ENCODE measurements at regions not wholly inside any gene's neighbourhood (a gene's known extent, or its start where the extent isn't known, plus 50 kb on each side); places are given as distances from the start of the nearest gene placed in this dataset.

- no peak for DNase-seq
These were observed 1001.9 kb downstream of the PDHA2 start for GRCh38 chr4:96841801-96842200.

DNA sequence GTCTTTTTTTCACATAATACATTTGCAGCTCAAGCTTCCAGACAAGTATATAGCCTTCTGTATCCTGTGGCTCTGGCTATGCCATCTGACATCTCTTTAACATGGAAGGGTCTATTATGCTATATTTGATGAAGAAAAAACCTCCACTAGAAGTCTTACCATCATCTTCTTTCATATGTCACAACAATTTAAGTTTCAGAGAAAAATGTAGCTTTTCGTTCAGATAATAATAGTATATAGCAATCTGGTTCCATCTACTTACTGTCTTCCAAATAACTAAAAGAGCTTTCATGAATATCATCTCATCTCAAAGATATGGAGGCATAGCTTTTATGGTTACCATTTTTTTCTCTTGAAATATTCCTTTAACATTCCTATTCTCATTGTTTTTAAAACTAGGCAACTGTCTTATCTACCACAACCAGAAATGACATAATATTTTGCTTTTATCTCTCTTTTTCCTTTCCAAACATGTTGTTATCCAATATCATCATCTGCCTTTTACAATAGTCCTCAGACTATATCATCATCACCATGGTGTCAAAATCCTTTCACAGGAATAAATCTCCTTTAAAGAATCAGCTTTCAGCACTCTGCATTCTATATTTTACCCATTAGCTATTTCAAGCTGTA is 1005.1 kb downstream of the PDHA2 start:
- no peak for DNase-seq

DNA sequence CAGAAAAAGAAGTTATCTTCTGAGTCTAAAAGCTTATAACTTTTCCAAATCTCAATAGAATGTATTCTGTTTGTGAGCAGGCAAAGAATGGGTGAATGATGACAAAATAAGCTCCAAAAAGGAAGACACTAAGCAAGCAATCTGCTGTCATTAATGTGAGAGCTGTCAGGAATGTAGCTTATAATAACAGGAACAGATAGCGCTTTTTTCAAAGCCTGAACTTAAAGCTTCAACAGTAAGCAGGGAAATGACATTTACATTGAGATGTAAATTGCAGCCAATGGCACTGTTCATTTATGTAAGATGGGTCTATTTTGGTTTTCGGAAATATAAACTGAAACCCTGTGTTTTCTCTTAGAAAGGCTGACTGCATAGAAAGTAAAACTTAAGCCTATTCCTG is 1005.9 kb downstream of the PDHA2 start:
- no peak for DNase-seq

DNA sequence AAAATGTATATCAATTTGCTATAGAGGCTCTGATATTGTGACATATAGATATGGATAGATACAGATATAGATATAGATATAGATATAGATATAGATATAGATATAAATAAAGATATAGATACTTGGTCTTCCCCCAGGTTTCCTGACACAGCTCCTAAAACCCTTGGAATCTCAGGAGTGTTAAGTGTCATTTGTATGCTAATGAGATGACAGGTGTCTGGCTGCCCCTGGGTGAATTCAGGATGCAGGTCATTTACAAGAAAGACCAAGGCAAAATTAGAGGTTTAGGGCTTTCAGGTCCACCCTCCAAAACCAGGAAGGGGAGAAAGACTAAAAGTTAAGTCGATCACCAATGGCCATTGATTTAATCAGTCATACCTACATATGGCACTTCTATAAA is 1034.8 kb downstream of the PDHA2 start:
- no peak for DNase-seq

- DNase-seq, result no peak
These were observed 1039.6 kb downstream of the PDHA2 start for GRCh38 chr4:96879527-96879926.

DNA sequence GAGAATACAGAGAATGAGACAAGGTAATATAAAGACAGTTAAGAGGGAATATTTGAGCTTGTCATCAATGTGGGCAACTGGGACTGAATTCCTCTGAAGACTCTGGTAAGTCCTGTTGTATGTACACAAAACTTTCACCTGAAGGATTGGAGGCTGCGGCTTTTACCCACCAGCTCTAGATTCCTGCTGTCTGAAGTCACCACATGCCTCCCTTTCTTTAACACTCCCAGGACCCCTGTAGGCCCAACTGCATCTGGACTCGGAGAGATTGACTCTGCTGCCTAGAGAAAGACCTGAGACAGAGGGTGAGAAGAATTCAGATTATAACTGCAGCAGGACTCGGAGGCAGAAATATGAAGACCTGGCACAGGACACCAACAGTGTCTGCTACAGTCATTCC is 1048.0 kb downstream of the PDHA2 start:
- DNase-seq, result no peak

- DNase-seq, result no peak
These were observed 1054.7 kb downstream of the PDHA2 start for GRCh38 chr4:96894621-96895020.

DNA sequence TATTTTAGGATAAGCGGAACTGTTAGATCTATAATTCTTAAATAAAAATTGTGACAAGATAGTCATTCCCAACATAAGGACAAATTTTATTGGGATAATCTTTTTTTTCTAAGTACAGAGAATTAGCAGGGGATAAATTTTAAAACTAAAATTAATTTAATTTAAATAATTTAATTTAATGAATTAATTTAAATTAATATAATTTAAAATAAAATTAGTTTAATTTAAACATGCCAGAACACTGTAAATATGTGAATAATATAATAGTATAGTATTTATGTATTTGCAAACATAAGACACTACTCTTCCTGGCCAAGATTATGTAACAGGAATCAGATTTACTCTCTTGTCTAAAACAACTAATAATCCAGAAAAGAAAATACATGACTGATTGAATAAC is 1055.9 kb downstream of the PDHA2 start:
- DNase-seq, result no peak

DNA sequence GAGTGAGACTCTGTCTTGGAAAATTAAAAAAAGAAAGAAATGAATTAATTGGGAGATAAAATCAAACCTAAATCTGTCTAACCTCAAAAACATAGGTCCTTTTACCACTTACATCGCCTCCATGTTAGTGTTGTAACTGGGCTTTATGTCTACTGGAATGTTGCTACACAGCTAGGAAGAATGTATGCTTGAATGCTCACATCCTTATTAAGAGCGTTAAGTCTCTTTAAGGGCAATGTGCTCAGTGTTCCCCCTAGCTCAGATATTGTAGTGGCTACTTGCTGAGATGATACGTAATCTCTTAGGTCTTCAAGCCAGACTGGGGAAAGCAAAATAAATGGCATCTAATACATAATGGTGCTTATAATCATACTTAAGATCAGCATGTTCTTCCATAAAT is 1072.8 kb downstream of the PDHA2 start:
- DNase-seq, result no peak

DNA sequence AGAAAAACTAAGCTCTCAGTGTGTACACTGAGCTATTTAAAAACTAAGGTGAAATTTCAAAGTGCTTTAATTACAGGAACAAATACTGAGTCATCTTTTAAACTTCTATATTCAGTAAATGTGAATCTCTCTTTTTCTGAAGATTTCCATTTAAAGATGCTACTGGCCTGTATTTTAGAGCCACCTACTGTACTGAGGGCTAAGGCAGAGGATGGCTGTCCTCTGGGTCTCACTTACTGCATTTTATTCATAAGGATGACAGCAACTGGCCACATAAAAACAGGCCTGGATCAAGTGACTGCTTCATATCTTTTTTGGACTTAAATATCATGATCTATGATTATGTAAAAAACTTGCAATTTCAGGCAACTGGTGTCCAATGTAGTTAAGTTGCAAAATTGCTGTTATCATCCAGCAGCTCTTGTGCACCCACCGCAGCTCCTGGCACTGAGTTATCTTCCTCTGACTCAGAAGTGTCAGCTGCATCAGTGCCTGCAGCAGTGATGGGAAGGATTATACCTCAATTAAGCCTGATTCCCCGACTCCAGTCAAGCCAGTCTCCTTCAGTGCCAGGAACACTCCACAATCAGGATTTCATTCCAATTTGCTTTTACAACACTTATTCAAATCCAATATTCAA is 1073.7 kb downstream of the PDHA2 start:
- DNase-seq, result no peak

- DNase-seq, result no peak
These were observed 1076.8 kb downstream of the PDHA2 start for GRCh38 chr4:96916711-96917110.

GRCh38 chr4:96936886-96937285 is 1097.0 kb downstream of the PDHA2 start:
- DNase-seq, result no peak

GRCh38 chr4:96946552-96946951 is 1106.7 kb downstream of the PDHA2 start:
- no peak for DNase-seq

GRCh38 chr4:96952610-96953009 is 1112.7 kb downstream of the PDHA2 start:
- no peak for DNase-seq

- DNase-seq, result no peak
These were observed 1115.3 kb downstream of the PDHA2 start for GRCh38 chr4:96955226-96955625.

- no peak for DNase-seq
These were observed 1115.8 kb downstream of the PDHA2 start for GRCh38 chr4:96955691-96956090.

- DNase-seq, result no peak
These were observed 1129.6 kb downstream of the PDHA2 start for GRCh38 chr4:96969455-96969854.

- DNase-seq, result no peak
These were observed 1133.0 kb downstream of the PDHA2 start for GRCh38 chr4:96972920-96973319.

- DNase-seq, result no peak
These were observed 1134.4 kb downstream of the PDHA2 start for GRCh38 chr4:96974295-96974694.

DNA sequence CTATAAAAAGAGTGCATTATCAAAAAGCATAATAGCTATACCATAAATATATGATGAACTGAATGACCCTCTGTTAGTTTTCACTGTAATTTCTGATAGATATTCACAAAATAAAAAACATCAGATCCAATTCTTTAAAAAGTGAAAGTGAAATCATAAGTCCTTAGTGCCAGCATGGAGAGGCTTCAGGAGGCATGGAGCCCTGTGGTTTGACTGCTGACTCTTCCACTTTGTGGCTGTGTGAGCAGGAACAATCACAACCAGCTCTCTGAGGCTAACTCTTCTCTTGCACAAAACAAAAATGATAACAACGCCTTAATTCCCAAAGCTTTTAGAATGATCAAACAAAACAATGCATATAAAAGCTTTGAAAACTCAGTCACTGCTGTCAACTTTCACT is 1143.9 kb downstream of the PDHA2 start:
- DNase-seq, result no peak

GRCh38 chr4:96986816-96987215 is 1146.9 kb downstream of the PDHA2 start:
- DNase-seq, result no peak

DNA sequence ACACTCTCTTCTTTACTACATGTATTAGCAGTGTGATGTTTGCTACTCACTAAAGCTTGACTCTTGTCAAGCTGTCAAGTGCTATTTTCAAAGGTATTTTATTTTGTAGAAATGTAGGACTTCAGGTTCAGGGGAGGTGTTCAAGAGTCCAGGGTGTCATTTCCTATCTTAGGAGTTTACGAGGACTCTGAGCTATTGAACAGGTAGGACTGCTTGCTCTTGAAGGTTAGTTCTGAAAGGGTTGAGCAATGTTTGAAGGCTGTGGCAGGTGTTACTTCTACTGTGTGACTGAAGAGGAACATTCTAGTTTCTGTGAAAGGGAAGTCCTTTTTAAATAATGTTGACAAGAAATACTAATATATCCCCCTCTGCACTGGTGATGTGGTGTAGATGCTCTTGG is 1151.2 kb downstream of the PDHA2 start:
- no peak for DNase-seq

GRCh38 chr4:96992443-96992842 is 1150.8 kb downstream of the STPG2 start:
- no peak for DNase-seq

DNA sequence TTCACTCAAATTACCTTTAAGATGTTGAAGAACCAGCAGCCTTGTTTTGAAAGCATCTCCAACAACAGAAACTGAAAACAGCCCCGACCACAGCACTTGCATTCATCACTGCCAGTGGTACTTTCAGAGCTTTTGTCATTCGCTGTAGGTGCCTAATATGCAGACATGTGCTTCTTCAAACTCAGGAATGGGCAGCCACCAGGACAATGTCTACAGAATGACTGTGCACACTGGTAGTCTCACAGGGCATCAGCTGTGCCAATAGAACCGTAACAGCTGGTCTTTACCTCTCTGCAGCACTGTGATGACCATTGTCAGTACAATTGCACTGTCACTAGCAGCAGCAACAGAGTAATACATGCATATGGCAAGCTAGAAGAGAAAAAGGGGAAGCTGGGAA is 1149.7 kb downstream of the STPG2 start:
- no peak for DNase-seq

- no peak for DNase-seq
These were observed 1139.6 kb downstream of the STPG2 start for GRCh38 chr4:97003715-97004114.

Data from SW 1271 (cell line).